ENCODE measurements at regions not wholly inside any gene's neighbourhood (a gene's known extent, or its start where the extent isn't known, plus 50 kb on each side); places are given as distances from the start of the nearest gene placed in this dataset.

GRCh38 chr1:118333601-118334210 lies 148.7 kb upstream of the SPAG17 start:
- Histone ChIP-seq H3K9me1 (ENCODE audit: insufficient read depth, low read length) (no peaks in the 10 kb centered on the region), H3K4me2 (ENCODE audit: low read depth, low read length) (no peak overlapping the region), H2AK9ac (replicated peaks; ENCODE audit: low read depth, low read length, poor library complexity) (no peak overlapping the region), H3K4me3 (ENCODE audit: insufficient read depth, low read depth, low read length) (no peak overlapping the region), H3K14ac (replicated peaks; ENCODE audit: low read depth, low read length) (no peak overlapping the region), H3K27me3 (ENCODE audit: control insufficient read depth, insufficient read depth, low read length) (no peaks in the 10 kb centered on the region), H4K8ac (ENCODE audit: low read depth in 2 of 2, low read length in 2 of 2) (no peak overlapping the region), H3K79me1 (ENCODE audit: low read depth in 1 of 2, low read length in 2 of 2) (no peaks in the 10 kb centered on the region), H4K91ac (ENCODE audit: insufficient read depth, low read depth, low read length) (no peak overlapping the region), H2AK5ac (ENCODE audit: low read depth, low read length) (no peak overlapping the region), H2BK5ac (ENCODE audit: low read depth, low read length, poor library complexity, severe bottlenecking) (no peak overlapping the region), H3K4ac (ENCODE audit: low read depth, low read length) (no peak overlapping the region), H3K27ac (ENCODE audit: insufficient read depth, low read length) (no peak overlapping the region), H3K4me1 (ENCODE audit: control insufficient read depth, insufficient read depth, low read length) (no peaks in the 10 kb centered on the region), H3K23ac (ENCODE audit: low read depth, low read length) (no peak overlapping the region), H2BK15ac (ENCODE audit: low read depth, low read length) (no peak overlapping the region), H3K36me3 (ENCODE audit: control insufficient read depth, insufficient read depth, low read length) (no peaks in the 10 kb centered on the region), H3K9me3 (ENCODE audit: control insufficient read depth, insufficient read depth, low read length) (no peaks in the 10 kb centered on the region), H2AFZ (replicated peaks; ENCODE audit: low read length, poor library complexity) (no peak overlapping the region), H3K9ac (ENCODE audit: low read depth, low read length) (no peak overlapping the region), H2BK20ac (ENCODE audit: low read depth, low read length) (no peak overlapping the region), H3K56ac (ENCODE audit: extremely low read depth, insufficient read depth, low read length) (no peak overlapping the region), H4K5ac (ENCODE audit: low read depth, low read length) (no peak overlapping the region), H2BK120ac (ENCODE audit: low read depth, low read length) (no peak overlapping the region), H4K20me1 (ENCODE audit: insufficient read depth, low read length) (no peaks in the 10 kb centered on the region), H3K18ac (ENCODE audit: low read depth, low read length) (no peak overlapping the region)
- TF ChIP-seq CHD1 (IDR thresholded peaks at IDR 0.05; ENCODE audit: low read depth, low read length), result no peak
- TF ChIP-seq RCOR1 (IDR thresholded peaks at IDR 0.05; ENCODE audit: insufficient replicate concordance, low read length), result no peak
- TF ChIP-seq BHLHE40 (IDR thresholded peaks at IDR 0.05; ENCODE audit: low read depth, low read length), result no peak
- TF ChIP-seq RAD21 (IDR thresholded peaks at IDR 0.05; ENCODE audit: low read length), result no peak
- no peak for TF ChIP-seq NFE2L2 (IDR thresholded peaks at IDR 0.05; ENCODE audit: low read depth, low read length)
- TF ChIP-seq MAZ (IDR thresholded peaks at IDR 0.05; ENCODE audit: borderline replicate concordance, low read depth, low read length), result no peak
- TF ChIP-seq CTCF (conservative IDR thresholded peaks at IDR 0.05; ENCODE audit: low read depth, low read length), result no peak
- no peak for TF ChIP-seq FOS (IDR thresholded peaks at IDR 0.05; ENCODE audit: low read depth, low read length)
- no peak for TF ChIP-seq ELK1 (IDR thresholded peaks at IDR 0.05; ENCODE audit: borderline replicate concordance, low read depth, low read length)
- no peak for TF ChIP-seq SMC3 (IDR thresholded peaks at IDR 0.05; ENCODE audit: low read depth, low read length)
- no peak for TF ChIP-seq POLR2A (IDR thresholded peaks at IDR 0.05; ENCODE audit: low read depth, low read length)
- no peak for TF ChIP-seq CEBPB (IDR thresholded peaks at IDR 0.05; ENCODE audit: low read depth, low read length)
- TF ChIP-seq MXI1 (IDR thresholded peaks at IDR 0.05; ENCODE audit: borderline replicate concordance, low read depth, low read length), result no peak
- no peak for TF ChIP-seq MAFK (IDR thresholded peaks at IDR 0.05; ENCODE audit: low read depth, low read length)
- no peak for TF ChIP-seq USF2 (IDR thresholded peaks at IDR 0.05; ENCODE audit: low read depth, low read length)
- TF ChIP-seq RFX5 (IDR thresholded peaks at IDR 0.05; ENCODE audit: low read depth, low read length), result no peak
- ATAC-seq (ENCODE audit: low read depth), result no peak
- dilution Hi-C loops (cut with HindIII; ENCODE audit: low sequenced_read_pairs, unreplicated experiment) (no loop called here), intact Hi-C loops (cut with micrococcal nuclease) (no loop called here), in situ Hi-C loops (cut with MboI; ENCODE audit: low sequenced_read_pairs) (no loop called here)
- no TSS peak for BruUV-seq (replicated peaks)
- no CpG with 5 or more reads among the region's 4 CpGs for WGBS, 2 experiments (ENCODE audit: extremely low coverage in 2 of 2, insufficient read length in 1 of 2)
- POLR2A ChIA-PET (ENCODE audit: unreplicated experiment), result no interaction called here
- CTCF ChIA-PET, result no interaction called here
- DNase-seq, result no peak
